HL-60 (cell line): ENCODE measurements at regions not wholly inside any gene's neighbourhood (a gene's known extent, or its start where the extent isn't known, plus 50 kb on each side); places are given as distances from the start of the nearest gene placed in this dataset.

Experiments used
- CTCF ChIP-seq: IDR thresholded peaks from one replicate; pipeline ENCODE4 v1.5.1; 2011; ENCODE audit warnings: low read length, control low read depth, inconsistent platforms; ENCODE audit not compliant: insufficient read depth
- POLR2AphosphoS5 ChIP-seq: IDR thresholded peaks from 2 replicates; pipeline ENCODE4 v1.6.1; 2012; ENCODE audit warnings: low read depth
- REST ChIP-seq: IDR thresholded peaks from 2 replicates; pipeline ENCODE4 v1.6.1; 2012; ENCODE audit warnings: low read depth; ENCODE audit not compliant: insufficient replicate concordance
- SPI1 ChIP-seq: IDR thresholded peaks from 2 replicates; pipeline ENCODE4 v1.6.1; 2012; ENCODE audit warnings: low read depth, mild to moderate bottlenecking, borderline replicate concordance

GRCh38 chr6:56399250-56399671 is 151.9 kb upstream of the COL21A1 start:
- TF ChIP-seq CTCF: no peak
- no peak for TF ChIP-seq POLR2AphosphoS5
- TF ChIP-seq REST: no peak
- TF ChIP-seq SPI1: no peak
